Thyroid gland (tissue), 4 donors: ENCODE measurements at regions not wholly inside any gene's neighbourhood (a gene's known extent, or its start where the extent isn't known, plus 50 kb on each side); places are given as distances from the start of the nearest gene placed in this dataset.

Experiments used
- POLR2A ChIP-seq, 2 donors: fragments of 450-650 bp; IDR thresholded peaks; one replicate each; pipeline ENCODE4 v1.6.1; 2017; ENCODE audit warnings: antibody characterized with exemption in 2 of 2, mild to moderate bottlenecking in 2 of 2, moderate library complexity in 1 of 2
- TF ChIP-seq, protein P1 (sequence below), 6 experiments: fragments of 200-600 bp in 3 of 6; fragments of 450-650 bp in 3 of 6; sonication (generic) in 3 of 6; IDR thresholded peaks; one replicate each; pipeline ENCODE4 v1.5.1; 2016 to 2019; ENCODE audit warnings: antibody characterized with exemption in 6 of 6, mild to moderate bottlenecking in 2 of 6, inconsistent platforms in 1 of 6, moderate library complexity in 1 of 6

- TF ChIP-seq, protein P1, sequence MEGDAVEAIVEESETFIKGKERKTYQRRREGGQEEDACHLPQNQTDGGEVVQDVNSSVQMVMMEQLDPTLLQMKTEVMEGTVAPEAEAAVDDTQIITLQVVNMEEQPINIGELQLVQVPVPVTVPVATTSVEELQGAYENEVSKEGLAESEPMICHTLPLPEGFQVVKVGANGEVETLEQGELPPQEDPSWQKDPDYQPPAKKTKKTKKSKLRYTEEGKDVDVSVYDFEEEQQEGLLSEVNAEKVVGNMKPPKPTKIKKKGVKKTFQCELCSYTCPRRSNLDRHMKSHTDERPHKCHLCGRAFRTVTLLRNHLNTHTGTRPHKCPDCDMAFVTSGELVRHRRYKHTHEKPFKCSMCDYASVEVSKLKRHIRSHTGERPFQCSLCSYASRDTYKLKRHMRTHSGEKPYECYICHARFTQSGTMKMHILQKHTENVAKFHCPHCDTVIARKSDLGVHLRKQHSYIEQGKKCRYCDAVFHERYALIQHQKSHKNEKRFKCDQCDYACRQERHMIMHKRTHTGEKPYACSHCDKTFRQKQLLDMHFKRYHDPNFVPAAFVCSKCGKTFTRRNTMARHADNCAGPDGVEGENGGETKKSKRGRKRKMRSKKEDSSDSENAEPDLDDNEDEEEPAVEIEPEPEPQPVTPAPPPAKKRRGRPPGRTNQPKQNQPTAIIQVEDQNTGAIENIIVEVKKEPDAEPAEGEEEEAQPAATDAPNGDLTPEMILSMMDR (IDR thresholded peaks at IDR 0.05) = no peak
- no peak for TF ChIP-seq POLR2A (IDR thresholded peaks at IDR 0.05)
These were observed 127.7 kb downstream of the UQCRFS1 start for GRCh38 chr19:29085206-29085605.
